Astrocyte of the spinal cord (primary cell): ENCODE measurements at regions not wholly inside any gene's neighbourhood (a gene's known extent, or its start where the extent isn't known, plus 50 kb on each side); places are given as distances from the start of the nearest gene placed in this dataset.

Source experiments
- DNase-seq: peaks from one replicate; pipeline ENCODE4 v3.0.0; 2011; ENCODE audit warnings: low read depth, low spot score
- H3K4me3 ChIP-seq: 2 replicates; pipeline ENCODE4 v1.5.1; 2011; ENCODE audit warnings: low read depth, mild to moderate bottlenecking, low read length, moderate library complexity
- CTCF ChIP-seq: IDR thresholded peaks from 2 replicates; pipeline ENCODE4 v1.5.1; 2012; ENCODE audit warnings: low read depth, mild to moderate bottlenecking, low read length, inconsistent platforms
- in situ Hi-C: cut with HindIII; loops from 2 replicates; pipeline ENCODE4 v1.10.0; 2017; ENCODE audit warnings: low sequenced_read_pairs

GRCh38 chr20:23200413-23200812 is 114.3 kb upstream of the CD93 start:
- in situ Hi-C loops = no loop called here
- no peak for TF ChIP-seq CTCF
- H3K4me3 ChIP-seq = no peak overlapping the region
- no peak for DNase-seq

GRCh38 chr20:23199356-23199755 is 113.2 kb upstream of the CD93 start:
- no peak overlapping the region for H3K4me3 ChIP-seq
- no peak for DNase-seq
- TF ChIP-seq CTCF = no peak
- in situ Hi-C loops = no loop called here

- no peak for DNase-seq
- H3K4me3 ChIP-seq = no peak overlapping the region
- TF ChIP-seq CTCF = no peak
- in situ Hi-C loops = no loop called here
Measured at GRCh38 chr20:23198815-23199214, 112.7 kb upstream of the CD93 start.

- DNase-seq = no peak
- no peak for TF ChIP-seq CTCF
- no peak overlapping the region for H3K4me3 ChIP-seq
- in situ Hi-C loops = no loop called here
Measured at GRCh38 chr20:23197836-23198235, 111.7 kb upstream of the CD93 start.

- no peak for TF ChIP-seq CTCF
- no peak for DNase-seq
- H3K4me3 ChIP-seq = no peak overlapping the region
- in situ Hi-C loops = no loop called here
Measured at GRCh38 chr20:23195636-23196035, 109.5 kb upstream of the CD93 start.

- DNase-seq = no peak
- in situ Hi-C loops = no loop called here
Measured at GRCh38 chr20:23193801-23194384, 107.8 kb upstream of the CD93 start.

More at GRCh38 chr20:23193801-23194384, 107.8 kb upstream of the CD93 start:
- H3K4me3 ChIP-seq = no peak overlapping the region
- no peak for TF ChIP-seq CTCF
